ENCODE measurements at regions not wholly inside any gene's neighbourhood (a gene's known extent, or its start where the extent isn't known, plus 50 kb on each side); places are given as distances from the start of the nearest gene placed in this dataset.

- Mint-ChIP-seq H3K27me3 (ENCODE audit: low read depth) (no peaks in the 10 kb centered on the region), H3K36me3 (ENCODE audit: low read depth) (no peaks in the 10 kb centered on the region), H3K9me3 (no peaks in the 10 kb centered on the region), H3K27ac (no peak overlapping the region), H3K4me1 (ENCODE audit: low read depth) (no peaks in the 10 kb centered on the region), H3K4me3 (no peak overlapping the region)
Observed at GRCh38 chr4:29521281-29521680, 1198.9 kb upstream of the PCDH7 start.

GRCh38 chr4:29536745-29537144 is 1183.4 kb upstream of the PCDH7 start:
- H3K27ac Mint-ChIP-seq: no peak overlapping the region
- H3K4me3 Mint-ChIP-seq: no peak overlapping the region
- H3K9me3 Mint-ChIP-seq: peaks cover 4% of the 10 kb centered on the region
- no peaks in the 10 kb centered on the region for H3K27me3 Mint-ChIP-seq (ENCODE audit: low read depth)
- no peaks in the 10 kb centered on the region for H3K4me1 Mint-ChIP-seq (ENCODE audit: low read depth)
- H3K36me3 Mint-ChIP-seq (ENCODE audit: low read depth): no peaks in the 10 kb centered on the region

- H3K4me1 Mint-ChIP-seq (ENCODE audit: low read depth): no peaks in the 10 kb centered on the region
- H3K9me3 Mint-ChIP-seq: peaks cover 3% of the 10 kb centered on the region
- H3K36me3 Mint-ChIP-seq (ENCODE audit: low read depth): no peaks in the 10 kb centered on the region
- no peak overlapping the region for H3K27ac Mint-ChIP-seq
- H3K4me3 Mint-ChIP-seq: no peak overlapping the region
- H3K27me3 Mint-ChIP-seq (ENCODE audit: low read depth): no peaks in the 10 kb centered on the region
Observed at GRCh38 chr4:29538889-29539646, 1181.1 kb upstream of the PCDH7 start.

GRCh38 chr4:29540439-29541102 is 1179.6 kb upstream of the PCDH7 start:
- Mint-ChIP-seq H3K4me1 (ENCODE audit: low read depth) (no peaks in the 10 kb centered on the region), H3K27ac (no peak overlapping the region), H3K27me3 (ENCODE audit: low read depth) (no peaks in the 10 kb centered on the region), H3K4me3 (no peak overlapping the region), H3K9me3 (peaks cover 4% of the 10 kb centered on the region), H3K36me3 (ENCODE audit: low read depth) (no peaks in the 10 kb centered on the region)

- Mint-ChIP-seq H3K9me3 (peaks cover 4% of the 10 kb centered on the region), H3K36me3 (ENCODE audit: low read depth) (no peaks in the 10 kb centered on the region), H3K4me1 (ENCODE audit: low read depth) (no peaks in the 10 kb centered on the region), H3K4me3 (no peak overlapping the region), H3K27ac (no peak overlapping the region), H3K27me3 (ENCODE audit: low read depth) (no peaks in the 10 kb centered on the region)
Observed at GRCh38 chr4:29541757-29542156, 1178.4 kb upstream of the PCDH7 start.

GRCh38 chr4:29549342-29549741 is 1170.8 kb upstream of the PCDH7 start:
- Mint-ChIP-seq H3K4me3 (no peak overlapping the region), H3K9me3 (peaks cover 17% of the 10 kb centered on the region), H3K36me3 (ENCODE audit: low read depth) (no peaks in the 10 kb centered on the region), H3K27ac (no peak overlapping the region), H3K4me1 (ENCODE audit: low read depth) (no peaks in the 10 kb centered on the region), H3K27me3 (ENCODE audit: low read depth) (no peaks in the 10 kb centered on the region)

- H3K9me3 Mint-ChIP-seq: peaks cover 13% of the 10 kb centered on the region
- H3K36me3 Mint-ChIP-seq (ENCODE audit: low read depth): no peaks in the 10 kb centered on the region
- no peak overlapping the region for H3K4me3 Mint-ChIP-seq
- H3K4me1 Mint-ChIP-seq (ENCODE audit: low read depth): no peaks in the 10 kb centered on the region
- H3K27me3 Mint-ChIP-seq (ENCODE audit: low read depth): no peaks in the 10 kb centered on the region
- H3K27ac Mint-ChIP-seq: no peak overlapping the region
Observed at GRCh38 chr4:29551821-29552220, 1168.3 kb upstream of the PCDH7 start.

- H3K36me3 Mint-ChIP-seq (ENCODE audit: low read depth): no peaks in the 10 kb centered on the region
- no peaks in the 10 kb centered on the region for H3K4me1 Mint-ChIP-seq (ENCODE audit: low read depth)
- H3K27me3 Mint-ChIP-seq (ENCODE audit: low read depth): no peaks in the 10 kb centered on the region
- peaks cover 13% of the 10 kb centered on the region for H3K9me3 Mint-ChIP-seq
- no peak overlapping the region for H3K4me3 Mint-ChIP-seq
- H3K27ac Mint-ChIP-seq: no peak overlapping the region
Observed at GRCh38 chr4:29553846-29554245, 1166.3 kb upstream of the PCDH7 start.

GRCh38 chr4:29558789-29559188 is 1161.4 kb upstream of the PCDH7 start:
- Mint-ChIP-seq H3K4me1 (ENCODE audit: low read depth) (no peaks in the 10 kb centered on the region), H3K27ac (no peak overlapping the region), H3K36me3 (ENCODE audit: low read depth) (no peaks in the 10 kb centered on the region), H3K27me3 (ENCODE audit: low read depth) (no peaks in the 10 kb centered on the region), H3K9me3 (peaks cover 25% of the 10 kb centered on the region), H3K4me3 (no peak overlapping the region)

- H3K9me3 Mint-ChIP-seq: peaks cover 27% of the 10 kb centered on the region
- no peak overlapping the region for H3K4me3 Mint-ChIP-seq
- no peak overlapping the region for H3K27ac Mint-ChIP-seq
- H3K4me1 Mint-ChIP-seq (ENCODE audit: low read depth): no peaks in the 10 kb centered on the region
- H3K36me3 Mint-ChIP-seq (ENCODE audit: low read depth): no peaks in the 10 kb centered on the region
- no peaks in the 10 kb centered on the region for H3K27me3 Mint-ChIP-seq (ENCODE audit: low read depth)
Observed at GRCh38 chr4:29559286-29559685, 1160.9 kb upstream of the PCDH7 start.

GRCh38 chr4:29560452-29560851 is 1159.7 kb upstream of the PCDH7 start:
- Mint-ChIP-seq H3K27ac (no peak overlapping the region), H3K4me1 (ENCODE audit: low read depth) (no peaks in the 10 kb centered on the region), H3K27me3 (ENCODE audit: low read depth) (no peaks in the 10 kb centered on the region), H3K9me3 (peaks cover 27% of the 10 kb centered on the region), H3K4me3 (no peak overlapping the region), H3K36me3 (ENCODE audit: low read depth) (no peaks in the 10 kb centered on the region)

- no peak overlapping the region for H3K4me3 Mint-ChIP-seq
- no peak overlapping the region for H3K27ac Mint-ChIP-seq
- H3K27me3 Mint-ChIP-seq (ENCODE audit: low read depth): no peaks in the 10 kb centered on the region
- H3K9me3 Mint-ChIP-seq: peaks cover 22% of the 10 kb centered on the region
- no peaks in the 10 kb centered on the region for H3K4me1 Mint-ChIP-seq (ENCODE audit: low read depth)
- no peaks in the 10 kb centered on the region for H3K36me3 Mint-ChIP-seq (ENCODE audit: low read depth)
Observed at GRCh38 chr4:29565256-29565655, 1154.9 kb upstream of the PCDH7 start.

GRCh38 chr4:29566371-29566770 is 1153.8 kb upstream of the PCDH7 start:
- no peaks in the 10 kb centered on the region for H3K27me3 Mint-ChIP-seq (ENCODE audit: low read depth)
- H3K9me3 Mint-ChIP-seq: peaks cover 16% of the 10 kb centered on the region
- no peaks in the 10 kb centered on the region for H3K36me3 Mint-ChIP-seq (ENCODE audit: low read depth)
- H3K4me1 Mint-ChIP-seq (ENCODE audit: low read depth): no peaks in the 10 kb centered on the region
- H3K27ac Mint-ChIP-seq: no peak overlapping the region
- no peak overlapping the region for H3K4me3 Mint-ChIP-seq

GRCh38 chr4:29571322-29571721 is 1148.8 kb upstream of the PCDH7 start:
- no peaks in the 10 kb centered on the region for H3K27me3 Mint-ChIP-seq (ENCODE audit: low read depth)
- H3K36me3 Mint-ChIP-seq (ENCODE audit: low read depth): no peaks in the 10 kb centered on the region
- H3K4me3 Mint-ChIP-seq: no peak overlapping the region
- H3K9me3 Mint-ChIP-seq: no peaks in the 10 kb centered on the region
- H3K27ac Mint-ChIP-seq: no peak overlapping the region
- H3K4me1 Mint-ChIP-seq (ENCODE audit: low read depth): no peaks in the 10 kb centered on the region

GRCh38 chr4:29578329-29578728 is 1141.8 kb upstream of the PCDH7 start:
- H3K4me1 Mint-ChIP-seq (ENCODE audit: low read depth): no peaks in the 10 kb centered on the region
- peaks cover 11% of the 10 kb centered on the region for H3K9me3 Mint-ChIP-seq
- H3K36me3 Mint-ChIP-seq (ENCODE audit: low read depth): no peaks in the 10 kb centered on the region
- no peak overlapping the region for H3K27ac Mint-ChIP-seq
- H3K4me3 Mint-ChIP-seq: no peak overlapping the region
- H3K27me3 Mint-ChIP-seq (ENCODE audit: low read depth): no peaks in the 10 kb centered on the region
